HL-60 (cell line): ENCODE measurements at regions not wholly inside any gene's neighbourhood (a gene's known extent, or its start where the extent isn't known, plus 50 kb on each side); places are given as distances from the start of the nearest gene placed in this dataset.
"Not testable (repeated sequence)": the region's sequence is repeated elsewhere in the genome, so short reads cannot be mapped to it uniquely, and the experiment has no call there.

Experiments used
- DNase-seq, 2 experiments: peaks; one replicate each; pipeline ENCODE4 v3.0.0-alpha.2; 2010 to 2020; ENCODE audit warnings: low read depth in 1 of 2, low spot score in 1 of 2
- H3K27ac ChIP-seq: fragments of 250-450 bp; sonication (Bioruptor Pico); replicated peaks from 2 replicates; pipeline ENCODE4 v1.5.1; 2020; ENCODE audit warnings: mild to moderate bottlenecking, moderate library complexity
- H3K27me3 ChIP-seq: fragments of 250-450 bp; sonication (Bioruptor Pico); 2 replicates; pipeline ENCODE4 v1.5.1; 2021; ENCODE audit warnings: mild to moderate bottlenecking, moderate library complexity; ENCODE audit not compliant: insufficient read depth, poor library complexity, severe bottlenecking
- H3K4me3 ChIP-seq: replicated peaks from 2 replicates; pipeline ENCODE4 v1.5.1; 2011; ENCODE audit warnings: mild to moderate bottlenecking, control low read depth, low read length; ENCODE audit not compliant: insufficient read depth
- CTCF ChIP-seq: IDR thresholded peaks from one replicate; pipeline ENCODE4 v1.5.1; 2011; ENCODE audit warnings: low read length, control low read depth, inconsistent platforms; ENCODE audit not compliant: insufficient read depth
- GABPA ChIP-seq: IDR thresholded peaks from 2 replicates; pipeline ENCODE4 v1.6.1; 2012; ENCODE audit warnings: low read depth
- POLR2AphosphoS5 ChIP-seq: IDR thresholded peaks from 2 replicates; pipeline ENCODE4 v1.6.1; 2012; ENCODE audit warnings: low read depth
- SPI1 ChIP-seq: IDR thresholded peaks from 2 replicates; pipeline ENCODE4 v1.6.1; 2012; ENCODE audit warnings: low read depth, mild to moderate bottlenecking, borderline replicate concordance
- TF ChIP-seq, protein P1 (sequence below): IDR thresholded peaks from 2 replicates; pipeline ENCODE4 v1.6.1; 2012; ENCODE audit warnings: low read depth; ENCODE audit not compliant: insufficient replicate concordance

DNA sequence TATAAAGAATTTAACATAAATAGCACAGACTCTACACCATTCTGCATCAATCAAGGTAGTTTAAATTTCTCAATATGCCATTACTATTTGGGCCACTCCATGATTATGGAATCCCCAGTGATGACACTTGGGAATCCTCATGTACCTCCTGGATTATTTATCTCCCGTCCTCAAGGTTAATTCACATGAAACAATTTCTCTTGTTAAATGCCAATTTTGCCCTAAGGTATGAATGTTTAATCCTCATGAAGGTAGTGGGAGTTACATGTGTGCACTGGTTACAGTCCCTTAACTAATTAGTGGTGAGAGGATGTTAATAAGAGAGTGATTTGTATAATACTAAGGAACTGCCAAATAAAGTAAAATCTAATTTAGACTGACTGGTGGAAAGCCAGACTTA is 372.3 kb upstream of the MDFIC2 start:
- Histone ChIP-seq H3K27me3 (no peaks in the 10 kb centered on the region), H3K27ac (no peak overlapping the region), H3K4me3 (no peak overlapping the region)
- DNase-seq = no peak
- no peak for TF ChIP-seq GABPA
- TF ChIP-seq POLR2AphosphoS5 = no peak

DNA sequence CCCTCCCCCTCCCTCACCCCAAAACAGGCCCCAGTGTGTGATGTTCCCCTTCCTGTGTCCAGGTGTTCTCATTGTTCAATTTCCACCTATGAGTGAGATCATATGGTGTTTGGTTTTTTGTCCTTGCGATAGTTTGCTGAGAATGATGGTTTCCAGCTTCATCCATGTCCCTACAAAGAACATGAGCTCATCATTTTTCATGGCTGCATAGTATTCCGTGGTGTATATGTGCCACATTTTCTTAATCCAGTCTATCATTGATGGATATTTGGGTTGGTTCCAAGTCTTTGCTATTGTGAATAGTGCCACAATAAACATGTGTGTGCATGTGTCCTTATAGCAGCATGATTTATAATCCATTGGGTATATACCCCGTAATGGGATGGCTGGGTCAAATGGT is 363.4 kb upstream of the MDFIC2 start:
- not testable (repeated sequence) for H3K27ac ChIP-seq, H3K4me3 ChIP-seq, DNase-seq, H3K27me3 ChIP-seq

DNA sequence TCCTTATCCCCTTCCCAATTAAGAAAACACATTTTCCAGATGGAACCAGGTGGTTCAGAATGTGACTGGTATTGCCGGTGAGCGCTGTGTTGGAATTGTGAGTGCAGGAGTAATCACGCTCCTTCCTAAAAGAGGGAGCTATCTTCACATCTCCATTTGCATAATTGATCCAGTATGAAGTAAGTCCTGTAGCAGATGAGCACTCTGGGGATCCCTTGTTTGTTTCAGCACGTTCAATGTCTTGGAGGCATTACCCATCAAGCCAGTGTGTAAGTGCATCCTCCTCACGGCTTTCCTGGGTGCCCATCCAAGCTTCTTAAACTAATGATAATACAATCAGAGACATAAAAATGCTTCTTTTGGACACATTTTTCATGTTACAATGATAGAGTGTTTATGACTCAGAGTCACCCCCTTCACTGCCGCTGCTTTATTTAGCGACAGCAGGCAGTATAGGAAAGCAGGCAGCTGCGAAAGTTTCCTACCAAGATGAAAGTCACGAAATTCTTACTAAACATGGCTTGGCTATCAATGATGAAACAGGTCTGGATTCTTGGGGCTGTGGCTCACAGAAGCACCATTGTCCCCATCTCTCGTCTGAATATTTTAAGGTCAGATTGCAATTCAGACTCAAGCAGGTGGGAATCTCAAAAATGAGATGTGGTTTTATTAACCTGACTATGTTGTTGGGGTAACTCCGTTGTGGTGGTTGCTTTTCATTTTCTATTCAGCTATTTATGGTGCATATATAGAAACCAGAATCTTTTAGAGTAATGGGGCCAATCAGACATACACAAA is 346.3 kb upstream of the MDFIC2 start:
- TF ChIP-seq, protein P1, sequence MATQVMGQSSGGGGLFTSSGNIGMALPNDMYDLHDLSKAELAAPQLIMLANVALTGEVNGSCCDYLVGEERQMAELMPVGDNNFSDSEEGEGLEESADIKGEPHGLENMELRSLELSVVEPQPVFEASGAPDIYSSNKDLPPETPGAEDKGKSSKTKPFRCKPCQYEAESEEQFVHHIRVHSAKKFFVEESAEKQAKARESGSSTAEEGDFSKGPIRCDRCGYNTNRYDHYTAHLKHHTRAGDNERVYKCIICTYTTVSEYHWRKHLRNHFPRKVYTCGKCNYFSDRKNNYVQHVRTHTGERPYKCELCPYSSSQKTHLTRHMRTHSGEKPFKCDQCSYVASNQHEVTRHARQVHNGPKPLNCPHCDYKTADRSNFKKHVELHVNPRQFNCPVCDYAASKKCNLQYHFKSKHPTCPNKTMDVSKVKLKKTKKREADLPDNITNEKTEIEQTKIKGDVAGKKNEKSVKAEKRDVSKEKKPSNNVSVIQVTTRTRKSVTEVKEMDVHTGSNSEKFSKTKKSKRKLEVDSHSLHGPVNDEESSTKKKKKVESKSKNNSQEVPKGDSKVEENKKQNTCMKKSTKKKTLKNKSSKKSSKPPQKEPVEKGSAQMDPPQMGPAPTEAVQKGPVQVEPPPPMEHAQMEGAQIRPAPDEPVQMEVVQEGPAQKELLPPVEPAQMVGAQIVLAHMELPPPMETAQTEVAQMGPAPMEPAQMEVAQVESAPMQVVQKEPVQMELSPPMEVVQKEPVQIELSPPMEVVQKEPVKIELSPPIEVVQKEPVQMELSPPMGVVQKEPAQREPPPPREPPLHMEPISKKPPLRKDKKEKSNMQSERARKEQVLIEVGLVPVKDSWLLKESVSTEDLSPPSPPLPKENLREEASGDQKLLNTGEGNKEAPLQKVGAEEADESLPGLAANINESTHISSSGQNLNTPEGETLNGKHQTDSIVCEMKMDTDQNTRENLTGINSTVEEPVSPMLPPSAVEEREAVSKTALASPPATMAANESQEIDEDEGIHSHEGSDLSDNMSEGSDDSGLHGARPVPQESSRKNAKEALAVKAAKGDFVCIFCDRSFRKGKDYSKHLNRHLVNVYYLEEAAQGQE = no peak
- no peak for TF ChIP-seq POLR2AphosphoS5
- TF ChIP-seq GABPA = no peak
- no peak for TF ChIP-seq CTCF
- TF ChIP-seq SPI1 = no peak

DNA sequence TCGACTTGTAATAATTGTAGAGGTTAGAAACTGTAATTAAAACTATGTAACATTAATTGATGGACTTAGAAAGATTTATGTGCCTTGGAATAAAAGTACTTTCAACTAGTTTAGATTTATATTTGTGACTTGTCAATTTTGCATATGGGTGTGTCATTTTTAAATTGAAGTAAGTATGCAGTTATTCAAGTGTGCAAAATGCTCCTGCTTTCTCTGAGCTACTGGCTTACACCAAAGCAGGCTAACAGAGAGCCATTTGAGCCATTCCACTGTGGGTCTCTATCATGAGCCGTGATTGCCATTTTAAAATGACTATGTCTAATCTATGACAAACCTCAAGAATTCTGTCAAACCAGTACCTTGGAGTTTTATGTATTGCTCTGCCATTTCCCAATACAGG is 345.0 kb upstream of the MDFIC2 start:
- TF ChIP-seq GABPA (no peak), POLR2AphosphoS5 (no peak), CTCF (no peak), SPI1 (no peak)
- TF ChIP-seq, protein P1 = no peak

More for the DNA sequence above, 346.3 kb upstream of the MDFIC2 start:
- DNase-seq = no peak
- no peaks in the 10 kb centered on the region for H3K27me3 ChIP-seq
- no peak overlapping the region for H3K4me3 ChIP-seq
- no peak overlapping the region for H3K27ac ChIP-seq

GRCh38 chr3:70647823-70648222 is 335.4 kb upstream of the MDFIC2 start:
- TF ChIP-seq GABPA = no peak
- TF ChIP-seq CTCF = no peak
- Histone ChIP-seq H3K4me3 (no peak overlapping the region), H3K27me3 (no peaks in the 10 kb centered on the region), H3K27ac (no peak overlapping the region)
- DNase-seq = no peak

More for the DNA sequence above, 345.0 kb upstream of the MDFIC2 start:
- Histone ChIP-seq H3K4me3 (no peak overlapping the region), H3K27ac (no peak overlapping the region), H3K27me3 (no peaks in the 10 kb centered on the region)
- no peak for DNase-seq
